Stimulated activated CD8-positive, alpha-beta memory T cell treated with anti-CD3 and anti-CD28 coated beads, Interleukin-4, amount 100 ng/mL, for 24 hours (primary cell): ENCODE measurements at regions not wholly inside any gene's neighbourhood (a gene's known extent, or its start where the extent isn't known, plus 50 kb on each side); places are given as distances from the start of the nearest gene placed in this dataset.
"Not testable (repeated sequence)": the region's sequence is repeated elsewhere in the genome, so short reads cannot be mapped to it uniquely, and the experiment has no call there.

ENCODE experiments used
- DNase-seq: peaks from one replicate; pipeline ENCODE4 v3.0.0-alpha.2; 2020; ENCODE audit warnings: low read depth

GRCh38 chr9:32886021-32886420 is 102.7 kb downstream of the TMEM215 start:
- DNase-seq = no peak

GRCh38 chr9:32894485-32894884 is 106.9 kb downstream of the APTX start:
- not testable (repeated sequence) for DNase-seq

DNA sequence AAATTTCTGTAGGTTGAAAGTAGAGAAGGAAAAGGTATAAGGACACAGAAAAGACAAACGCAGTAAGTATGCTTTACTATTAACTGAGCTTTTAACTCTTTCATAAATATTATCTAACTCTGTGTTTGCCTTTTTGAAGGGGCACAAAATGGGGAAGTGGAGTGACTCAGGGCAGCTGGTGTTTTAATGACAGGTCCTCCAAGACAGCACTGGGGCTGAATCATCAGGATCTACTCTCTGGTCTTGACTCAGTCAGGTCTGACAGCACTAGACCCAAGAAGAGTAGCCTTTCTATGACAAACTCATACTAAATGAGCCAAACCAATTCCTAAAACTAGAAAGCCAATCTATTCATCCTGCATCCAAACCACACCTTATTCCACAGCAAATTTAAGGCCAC is 102.2 kb downstream of the APTX start:
- no peak for DNase-seq

DNA sequence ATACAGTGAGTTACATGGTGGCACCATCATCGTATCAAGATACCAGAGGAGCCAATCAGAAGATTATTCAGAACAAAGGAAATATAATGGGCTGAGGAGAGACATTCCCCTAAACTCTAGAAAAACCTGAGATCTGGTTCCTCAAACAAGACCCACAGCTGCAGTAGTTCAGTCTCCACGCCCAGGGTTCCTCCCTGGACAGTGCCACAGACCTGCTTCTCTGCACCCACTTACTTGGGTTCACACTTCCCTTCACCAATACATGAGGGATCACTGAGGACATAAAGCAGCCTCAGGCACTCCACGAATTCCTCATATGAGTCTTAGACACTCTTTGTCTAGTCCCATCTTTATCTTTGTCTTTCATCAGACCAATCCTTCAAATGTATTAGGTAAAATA is 101.7 kb downstream of the APTX start:
- DNase-seq = no peak

- DNase-seq = no peak
Measured at GRCh38 chr9:32906213-32906612, 95.2 kb downstream of the APTX start.

GRCh38 chr9:32915802-32916201 is 85.6 kb downstream of the APTX start:
- DNase-seq = no peak

GRCh38 chr9:32918628-32919027 is 82.8 kb downstream of the APTX start:
- DNase-seq = no peak
